HG03159 (cell line): ENCODE measurements at regions not wholly inside any gene's neighbourhood (a gene's known extent, or its start where the extent isn't known, plus 50 kb on each side); places are given as distances from the start of the nearest gene placed in this dataset.
"Not testable (repeated sequence)": the region's sequence is repeated elsewhere in the genome, so short reads cannot be mapped to it uniquely, and the experiment has no call there.

Experiments
- ATAC-seq: cut with Tn5 transposase; IDR thresholded peaks from one replicate; pipeline ENCODE4 v1.9.1; 2021; ENCODE audit warnings: mild to moderate bottlenecking, moderate library complexity; ENCODE audit not compliant: unreplicated experiment

DNA sequence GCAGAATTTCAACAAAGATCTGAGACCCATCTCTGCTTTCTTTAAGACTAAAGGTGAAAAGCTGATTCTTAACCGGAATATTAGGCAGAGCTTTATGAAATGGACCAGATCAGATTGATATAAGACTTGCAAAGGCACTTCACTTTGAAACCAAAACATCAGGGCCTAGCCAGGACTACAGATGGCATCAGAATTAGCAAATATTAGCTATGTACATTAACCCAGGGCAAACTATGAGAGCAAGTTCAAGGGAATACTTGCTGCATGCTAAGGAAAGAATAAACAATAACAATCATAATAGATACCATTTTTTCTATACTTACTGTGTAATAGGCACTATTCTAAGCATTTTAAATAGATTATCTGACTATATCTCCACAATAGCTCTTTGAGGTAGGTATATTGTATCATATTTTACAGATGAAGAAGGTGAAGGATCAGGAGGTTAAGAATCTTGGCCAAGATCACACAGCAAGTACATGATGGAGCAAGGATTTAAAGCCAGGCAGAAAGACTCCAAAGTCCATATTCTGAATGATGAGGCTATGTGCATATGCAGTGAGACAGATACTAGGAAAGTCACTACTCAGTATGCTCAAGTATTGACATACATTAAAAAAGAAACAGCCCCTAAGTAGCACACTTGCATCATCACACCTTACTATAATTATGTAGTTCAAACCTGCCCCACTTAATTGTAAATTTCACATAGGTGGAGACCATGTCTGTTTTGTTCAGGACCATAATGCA is 209.3 kb upstream of the PKN2 start:
- no peak for ATAC-seq

DNA sequence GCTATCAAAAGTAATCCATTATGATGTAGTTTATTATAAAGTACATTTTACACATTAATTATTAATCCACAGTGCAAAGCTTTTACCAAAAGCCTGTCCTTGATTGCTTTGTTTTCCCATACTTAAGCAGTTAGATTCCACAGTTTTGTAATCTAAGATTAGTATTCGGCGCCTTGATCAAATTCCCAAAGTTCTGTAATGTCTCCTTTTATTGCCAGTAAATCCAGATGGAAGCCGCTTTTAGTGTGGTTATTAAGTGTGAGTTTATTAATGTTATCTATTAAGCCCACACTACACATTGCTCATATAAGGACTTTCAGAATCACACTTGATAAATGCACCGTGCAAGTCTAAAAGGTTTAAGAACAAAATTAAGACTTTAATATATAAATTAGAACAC is 199.2 kb upstream of the PKN2 start:
- ATAC-seq, result no peak

DNA sequence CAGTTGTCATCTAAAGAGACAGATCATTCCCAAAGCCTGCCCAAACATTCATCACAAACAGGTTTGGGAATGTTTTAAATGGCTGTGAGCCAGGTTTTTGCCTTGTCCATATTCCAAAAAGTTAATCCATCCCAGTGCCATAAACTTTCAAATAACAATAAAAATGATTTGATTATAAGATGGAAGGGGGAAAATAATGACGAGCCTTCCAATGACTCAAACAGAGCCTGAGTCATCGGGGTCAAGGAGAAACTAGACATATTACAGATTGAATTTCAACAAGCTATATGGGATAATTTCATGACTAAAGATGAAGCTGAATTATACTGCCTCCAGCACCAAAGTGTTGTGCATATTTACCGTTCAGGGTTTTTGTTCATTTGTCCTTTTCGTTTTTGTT is 195.8 kb upstream of the PKN2 start:
- no peak for ATAC-seq

DNA sequence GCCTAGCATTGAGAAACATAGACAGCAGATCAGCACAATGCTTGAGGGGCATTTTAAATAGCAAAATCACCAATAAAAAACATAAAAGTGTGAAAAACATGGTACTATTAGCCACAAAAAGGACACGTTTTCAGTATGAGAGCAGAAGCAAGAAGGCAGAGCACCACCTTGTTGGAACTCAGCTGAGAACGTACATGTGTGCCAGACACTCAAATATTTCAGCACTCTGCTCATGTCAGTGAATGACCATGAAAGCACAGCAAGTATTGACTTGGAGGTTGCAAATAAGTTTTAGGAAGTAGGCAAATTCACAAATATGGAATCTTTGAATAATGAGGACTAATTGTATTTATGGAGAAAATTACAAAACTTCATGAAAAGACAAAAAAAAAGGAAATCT is 193.4 kb upstream of the PKN2 start:
- ATAC-seq, result no peak

DNA sequence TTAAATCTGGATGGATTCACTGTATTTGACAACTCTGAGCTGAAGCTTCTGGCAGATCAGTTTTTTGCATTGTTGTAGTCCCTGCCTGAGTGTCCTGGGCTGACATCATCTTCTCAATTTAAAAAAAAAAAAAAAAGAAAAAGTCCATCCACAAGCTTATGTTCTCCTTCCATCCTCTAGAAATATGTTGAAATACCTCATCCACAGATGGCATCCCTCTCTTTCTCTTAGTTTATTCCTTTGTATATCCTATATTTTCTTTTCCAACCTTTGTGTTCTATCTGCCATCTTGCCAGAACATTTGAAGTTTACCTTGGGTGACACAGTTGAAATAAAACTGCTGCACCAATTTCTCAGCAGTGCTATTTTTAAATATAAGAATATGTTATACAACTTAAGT is 184.4 kb upstream of the PKN2 start:
- no peak for ATAC-seq

DNA sequence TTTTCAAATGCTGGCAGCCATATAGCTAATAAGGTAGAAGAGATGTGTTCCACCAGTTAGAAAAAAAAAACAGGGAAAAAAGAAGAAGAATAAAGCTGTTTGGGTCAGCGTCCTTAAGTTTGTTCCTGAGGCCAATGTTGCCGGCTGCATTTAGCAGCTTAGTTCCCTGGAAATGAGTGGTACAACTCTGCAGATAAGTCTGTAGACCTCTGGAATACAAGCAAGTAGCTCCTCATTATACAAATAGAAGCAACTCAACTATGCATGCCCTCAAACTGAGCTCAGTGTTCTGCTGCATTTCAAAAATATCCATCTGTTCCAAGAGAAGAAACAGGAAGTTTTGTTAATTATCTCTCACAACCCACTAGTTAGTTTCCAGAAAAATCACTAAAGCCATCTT is 181.2 kb upstream of the PKN2 start:
- no peak for ATAC-seq

DNA sequence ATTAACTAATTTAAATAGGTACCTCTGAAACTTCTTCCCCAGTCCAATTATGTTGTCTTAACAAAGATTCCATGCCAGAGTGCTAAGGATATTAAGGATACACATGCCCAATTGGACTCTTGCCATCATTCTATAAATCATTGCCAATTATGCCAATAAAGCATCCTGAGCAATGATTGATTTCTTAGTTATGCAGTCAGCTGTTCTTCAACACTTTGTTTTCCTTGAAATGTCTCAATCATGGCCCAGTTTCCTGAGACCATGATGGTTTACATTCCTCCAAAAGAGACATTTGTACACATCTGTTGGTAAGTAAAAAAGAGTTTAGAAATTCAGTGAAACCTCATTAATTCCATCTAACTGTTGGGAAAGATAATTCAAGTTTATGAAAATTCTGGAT is 180.4 kb upstream of the PKN2 start:
- ATAC-seq, result no peak

DNA sequence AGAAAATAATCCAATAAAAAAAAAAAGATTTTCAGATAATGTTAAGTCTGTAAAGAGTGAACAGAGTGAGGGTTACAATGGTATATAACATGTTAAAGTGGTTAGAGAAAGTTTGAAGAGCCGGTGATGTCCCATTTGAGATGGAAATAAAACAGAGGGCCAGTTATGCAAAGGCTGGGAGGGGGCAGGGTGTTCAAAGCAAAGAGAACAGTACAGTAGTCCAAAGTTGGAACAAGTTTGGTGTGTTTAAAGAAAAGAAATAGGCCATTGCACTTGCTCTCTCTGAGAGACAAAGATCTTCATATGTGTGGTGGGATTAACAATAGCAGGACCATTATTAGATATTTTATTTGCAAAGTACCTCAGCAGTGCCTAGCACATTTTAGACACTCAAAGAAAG is 179.5 kb upstream of the PKN2 start:
- ATAC-seq, result no peak

DNA sequence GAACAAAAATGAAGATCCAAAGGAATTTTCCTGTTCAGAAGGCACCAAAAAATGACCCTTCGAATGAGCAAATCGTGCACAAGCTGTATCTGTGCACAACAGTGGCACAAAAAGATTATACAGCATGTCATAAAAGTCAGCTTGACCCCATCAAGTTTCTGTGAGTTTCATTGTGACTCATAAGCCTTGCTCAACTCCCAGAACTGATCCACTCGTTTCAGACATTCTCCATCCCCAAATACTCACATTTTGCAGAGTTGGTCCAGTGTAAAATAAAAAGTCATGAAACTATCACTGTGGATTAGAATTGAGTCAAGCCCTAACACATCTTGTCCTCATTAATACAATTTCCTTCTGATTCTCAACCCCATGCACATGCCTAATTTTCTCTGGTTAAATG is 174.7 kb upstream of the PKN2 start:
- no peak for ATAC-seq

DNA sequence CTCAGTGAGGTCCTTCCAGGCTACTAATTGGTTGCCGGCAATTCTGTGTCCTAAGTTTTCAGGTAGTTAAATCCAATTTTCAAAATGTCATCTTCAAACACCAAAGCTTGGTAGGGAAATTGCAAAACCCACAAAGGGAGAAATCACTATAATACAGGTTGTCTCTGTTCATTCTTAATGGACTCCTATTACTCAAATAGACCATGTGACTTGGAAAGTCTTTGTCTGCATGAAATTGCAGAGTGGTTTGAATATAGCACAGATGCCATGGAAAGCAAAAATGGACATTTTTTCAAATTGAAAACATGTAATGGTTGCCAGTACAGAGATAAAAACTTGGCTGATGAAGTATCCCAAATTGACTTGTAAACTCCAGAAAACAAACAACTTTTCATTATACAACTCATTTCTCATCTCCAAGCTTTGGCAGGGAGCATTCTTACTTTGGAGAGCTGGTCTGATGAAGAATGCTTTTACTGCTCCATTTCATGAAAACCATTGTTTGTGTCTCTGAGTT is 169.5 kb upstream of the PKN2 start:
- no peak for ATAC-seq

DNA sequence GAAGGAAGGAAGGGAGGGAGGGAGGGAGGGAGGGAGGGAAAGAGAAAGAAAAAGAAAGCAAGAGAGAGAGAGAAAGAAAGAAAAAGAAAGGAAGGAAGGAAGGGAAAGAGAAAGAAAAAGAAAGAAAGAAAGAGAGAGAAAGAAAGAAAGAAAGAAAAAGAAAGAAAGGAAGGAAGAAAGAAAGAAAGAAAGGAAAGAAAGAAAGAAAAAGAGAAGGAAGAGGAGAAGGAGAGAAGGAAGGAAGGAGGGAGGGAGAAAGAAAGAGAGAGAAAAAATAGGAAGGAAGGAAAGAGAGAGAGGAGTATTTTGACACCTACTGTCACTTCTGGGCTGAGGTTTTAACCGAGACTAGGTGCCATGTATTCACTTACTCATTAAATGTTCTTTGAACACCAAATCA is 166.6 kb upstream of the PKN2 start:
- not testable (repeated sequence) for ATAC-seq

DNA sequence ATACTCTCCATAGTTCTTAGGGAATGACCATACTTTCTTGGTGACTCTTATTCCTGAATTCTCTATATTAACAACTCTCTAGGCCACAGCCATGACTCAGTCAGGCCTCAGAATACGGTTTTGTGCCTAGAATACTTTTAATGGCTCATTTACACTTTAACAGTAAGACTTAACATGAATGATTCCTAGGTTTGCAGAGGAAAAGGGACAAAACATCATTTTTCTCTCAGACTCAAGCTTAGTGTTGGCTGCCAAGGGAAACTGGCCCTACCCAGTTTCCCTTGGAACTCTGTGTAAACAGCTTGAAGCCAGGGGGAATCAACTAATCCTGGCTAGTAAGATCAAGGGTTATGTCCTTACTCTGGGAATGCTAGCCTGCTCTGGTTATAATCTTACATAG is 164.9 kb upstream of the PKN2 start:
- ATAC-seq, result no peak

DNA sequence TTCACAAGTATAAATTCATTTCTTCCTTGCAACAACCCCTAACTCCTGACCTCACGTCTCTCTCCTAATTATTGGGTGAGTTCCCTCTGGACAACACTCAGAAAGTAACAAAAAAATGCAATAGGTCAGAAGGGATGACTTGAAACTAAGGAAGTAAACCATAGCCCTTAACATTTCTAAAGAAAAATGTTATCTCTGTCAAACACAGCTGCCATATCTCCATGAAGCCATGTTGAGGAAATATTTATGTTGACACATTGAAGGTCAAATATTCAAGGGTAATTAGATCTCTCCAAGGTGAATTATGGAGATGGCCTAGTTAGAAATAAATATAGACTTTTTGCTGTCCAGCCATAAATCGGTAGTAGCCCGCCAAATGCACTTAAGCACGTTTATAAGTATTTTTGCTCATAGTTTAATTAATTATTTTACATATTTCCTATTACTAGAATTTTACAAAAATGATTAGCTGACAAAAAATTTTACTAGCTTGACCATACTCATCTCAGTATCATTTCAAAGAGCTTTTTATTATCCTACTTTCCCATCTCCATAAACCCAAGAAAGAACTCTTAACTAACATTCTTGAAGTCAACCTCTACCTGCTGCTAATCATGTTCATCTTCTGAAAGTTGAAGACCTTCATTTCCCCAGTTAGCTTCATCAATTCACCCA is 160.1 kb upstream of the PKN2 start:
- no peak for ATAC-seq

DNA sequence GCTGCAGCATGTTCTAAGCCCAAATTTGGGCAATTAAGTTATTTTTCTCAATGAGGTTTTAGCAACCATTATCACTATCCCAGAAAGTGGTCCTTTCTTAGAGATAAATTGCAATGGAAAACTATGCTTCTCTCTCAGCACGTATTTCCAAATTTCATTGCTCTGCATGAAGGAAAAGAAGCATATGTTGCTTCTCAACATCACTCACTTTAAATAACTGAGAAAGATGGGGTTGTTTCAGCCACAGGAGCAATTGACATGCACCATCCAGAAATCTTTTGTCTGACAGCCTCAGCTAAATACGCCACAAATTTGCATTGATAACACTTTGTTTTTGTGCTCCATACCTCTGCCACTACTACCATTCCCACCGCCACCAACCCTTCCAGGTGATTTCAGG is 157.6 kb upstream of the PKN2 start:
- no peak for ATAC-seq

DNA sequence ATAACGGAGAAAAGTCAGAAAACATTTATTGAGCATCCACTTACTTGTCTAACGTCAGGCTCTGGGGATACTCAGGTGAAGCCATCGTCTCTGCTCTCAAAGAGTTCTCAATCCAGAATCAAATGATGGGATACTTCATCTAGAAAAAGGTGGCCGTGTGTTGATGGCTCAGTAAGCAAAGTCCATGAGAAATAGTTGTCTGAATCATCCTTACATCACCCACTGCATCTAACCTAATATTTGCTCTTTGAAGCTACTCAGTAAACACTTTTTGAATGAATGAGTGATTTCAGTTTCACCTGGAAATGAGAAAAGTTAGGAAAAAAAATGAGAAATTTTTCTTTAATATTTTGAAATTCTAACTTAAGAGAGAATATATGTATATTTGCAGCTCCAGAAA is 155.3 kb upstream of the PKN2 start:
- ATAC-seq, result no peak

DNA sequence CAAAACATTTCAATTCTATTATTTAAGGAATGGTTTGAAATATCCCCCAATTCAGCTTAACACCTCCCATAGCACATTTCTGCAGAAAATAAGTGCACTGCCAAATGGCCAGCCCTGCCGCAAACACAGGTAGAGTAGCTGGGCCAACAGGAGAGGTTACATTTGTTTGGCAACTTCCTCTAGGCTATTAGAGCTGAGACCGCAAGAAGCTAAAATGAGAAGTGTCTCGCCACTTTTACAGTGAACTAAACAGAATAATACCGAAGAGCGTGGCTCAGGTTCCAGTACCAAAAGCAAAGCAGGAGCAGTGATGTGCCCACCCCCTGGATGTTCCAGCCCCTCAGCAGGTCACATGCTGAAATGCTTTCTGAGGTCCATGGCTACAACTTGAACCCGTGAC is 154.5 kb upstream of the PKN2 start:
- no peak for ATAC-seq

DNA sequence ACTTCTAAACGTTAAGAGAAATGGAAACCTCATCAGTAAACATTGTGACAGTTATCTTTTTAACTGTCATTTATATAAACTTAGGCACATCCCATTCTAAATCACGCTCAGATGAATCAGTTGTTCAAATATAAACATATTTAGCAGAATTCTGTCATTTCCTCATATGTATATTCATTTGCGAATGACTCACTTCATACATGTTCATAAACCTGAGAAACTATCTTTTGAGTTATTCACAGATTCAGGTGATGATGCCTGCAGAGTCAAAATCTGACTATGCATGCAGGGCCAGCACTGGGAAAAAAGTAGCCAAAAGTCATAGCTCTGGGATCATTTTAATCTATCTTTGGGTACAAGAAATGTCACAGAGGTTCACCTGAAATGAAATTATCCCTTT is 153.8 kb upstream of the PKN2 start:
- ATAC-seq, result no peak

DNA sequence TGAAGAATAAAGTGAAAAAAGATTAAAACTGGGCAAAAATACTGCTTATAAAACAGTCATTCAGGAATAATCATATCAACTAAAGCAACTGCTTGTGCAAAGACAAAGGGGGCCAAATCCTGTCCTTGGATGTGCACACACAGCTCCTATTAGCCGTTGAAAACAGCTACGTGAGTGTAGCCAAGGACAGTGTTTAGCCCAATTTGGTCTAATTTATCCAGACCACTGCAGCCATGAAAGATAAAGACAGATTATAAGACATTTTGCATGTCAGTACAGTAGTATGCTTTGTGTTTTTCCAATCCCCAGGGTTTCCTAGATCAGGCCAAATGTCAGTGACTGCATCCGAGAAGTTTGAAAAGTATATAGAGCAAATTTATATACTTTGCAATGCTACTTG is 146.3 kb upstream of the PKN2 start:
- ATAC-seq, result no peak

DNA sequence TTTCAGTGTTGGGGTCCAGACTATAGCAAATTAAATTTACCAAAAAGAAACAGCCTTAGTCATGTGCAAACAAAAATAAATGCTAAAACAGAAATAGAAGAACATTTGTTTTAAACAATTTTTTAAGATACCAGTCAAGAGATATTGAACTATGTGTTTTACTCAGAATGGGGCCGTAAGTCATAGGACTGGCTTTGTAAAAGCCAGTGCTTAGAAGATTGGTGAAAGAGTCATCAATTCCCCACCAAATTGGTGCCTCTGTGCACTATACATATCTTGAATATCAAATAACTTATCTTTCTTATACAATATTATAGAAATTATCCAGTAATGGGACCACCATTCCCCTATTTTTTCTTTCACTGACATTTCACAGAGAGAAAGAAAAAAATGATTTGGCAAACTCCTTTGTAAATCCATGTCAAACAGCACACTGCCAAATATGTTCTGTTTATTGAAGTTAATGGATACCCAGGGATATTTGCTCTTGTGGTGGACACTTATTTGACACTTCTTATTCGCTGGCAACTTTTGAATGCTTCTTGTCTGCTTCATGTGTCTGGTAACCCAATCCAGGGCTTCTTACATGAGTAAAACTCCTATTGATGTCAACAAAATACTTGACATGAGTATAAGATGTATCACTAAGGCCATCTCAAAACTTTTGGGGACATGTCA is 145.7 kb upstream of the PKN2 start:
- ATAC-seq, result no peak

DNA sequence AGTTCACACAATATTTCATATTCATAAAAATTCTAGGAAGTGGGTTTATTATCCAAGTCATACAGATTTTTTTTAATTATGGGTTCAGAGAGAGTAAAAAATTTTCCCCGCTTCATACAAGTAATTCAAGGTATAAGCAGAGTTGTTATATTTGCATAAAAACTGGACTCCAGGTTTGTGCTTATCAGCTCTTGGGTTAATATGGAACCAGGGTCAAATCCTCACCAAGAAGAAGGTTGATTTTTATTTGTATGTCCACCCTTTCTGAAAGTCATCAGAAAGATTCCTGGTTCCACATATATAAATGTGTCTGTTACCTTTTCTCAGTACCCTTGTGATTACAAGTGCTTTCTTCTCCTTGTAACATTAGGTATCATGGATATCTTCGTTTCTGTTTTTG is 143.8 kb upstream of the PKN2 start:
- no peak for ATAC-seq

DNA sequence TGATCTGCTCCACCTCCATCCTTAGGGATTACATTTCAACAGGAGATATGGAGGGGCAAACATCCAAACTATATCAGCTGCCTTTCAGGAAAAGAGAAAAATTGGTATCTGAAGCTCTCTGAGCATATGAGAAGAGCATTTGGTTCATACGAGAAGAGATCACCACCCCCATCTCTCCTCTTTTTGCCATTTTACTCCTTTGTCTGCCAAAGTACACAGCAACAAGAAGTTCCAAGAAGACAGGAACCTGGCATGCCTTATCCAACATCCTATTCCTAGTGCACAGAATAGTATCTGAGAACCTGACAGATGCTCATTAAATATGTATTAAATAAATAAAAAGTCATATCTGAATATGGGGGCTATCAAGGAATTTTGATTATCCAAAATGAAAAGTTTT is 142.5 kb upstream of the PKN2 start:
- ATAC-seq, result no peak

DNA sequence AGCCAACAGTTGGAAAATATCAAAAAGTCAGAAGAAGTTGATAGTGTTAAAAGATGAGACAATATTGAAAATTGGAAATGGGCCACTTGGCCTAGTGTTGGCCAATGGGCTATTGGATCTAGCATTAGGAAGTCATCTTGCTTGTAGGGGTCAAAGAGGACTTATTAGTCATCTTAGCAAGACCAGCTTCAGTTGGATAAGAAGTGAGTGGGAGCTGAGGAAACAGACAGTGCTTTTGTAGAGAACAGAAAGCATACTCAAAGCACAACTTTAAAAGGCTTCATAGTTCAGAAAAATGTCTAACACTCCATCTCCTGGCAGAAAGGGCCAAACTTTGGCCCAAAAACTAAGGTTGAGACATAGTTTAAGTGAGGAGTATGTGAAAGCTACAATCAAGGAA is 139.9 kb upstream of the PKN2 start:
- ATAC-seq, result no peak
